Upper lobe of left lung (tissue), 6 donors: ENCODE measurements at regions not wholly inside any gene's neighbourhood (a gene's known extent, or its start where the extent isn't known, plus 50 kb on each side); places are given as distances from the start of the nearest gene placed in this dataset.
"Not testable (repeated sequence)": the region's sequence is repeated elsewhere in the genome, so short reads cannot be mapped to it uniquely, and the experiment has no call there.

Source experiments
- ATAC-seq, 2 donors: fragments of 200-7000 bp; cut with Tn5 transposase; one replicate each; pipeline ENCODE4 v1.9.1; 2022; ENCODE audit warnings: mild to moderate bottlenecking in 2 of 2, moderate library complexity in 2 of 2; ENCODE audit not compliant: low FRiP score in 2 of 2
- DNase-seq, 2 donors: peaks; one replicate each; pipeline ENCODE4 v3.0.0-alpha.2; 2019 to 2020
- H3K27ac ChIP-seq, 4 donors: fragments of 200-600 bp; sonication (generic); one replicate each; pipeline ENCODE4 v1.5.1; 2016 to 2019
- H3K27me3 ChIP-seq, 4 donors: fragments of 200-600 bp; sonication (generic); one replicate each; pipeline ENCODE4 v1.5.1; 2017 to 2019
- H3K36me3 ChIP-seq, 4 donors: fragments of 200-600 bp; sonication (generic); one replicate each; pipeline ENCODE4 v1.5.1; 2016 to 2019
- H3K4me1 ChIP-seq, 4 donors: fragments of 200-600 bp; sonication (generic); one replicate each; pipeline ENCODE4 v1.5.1; 2018 to 2019
- H3K4me3 ChIP-seq, 4 donors: fragments of 200-600 bp; sonication (generic); one replicate each; pipeline ENCODE4 v1.5.1; 2017 to 2019; ENCODE audit warnings: mild to moderate bottlenecking in 2 of 4, moderate library complexity in 1 of 4
- H3K9me3 ChIP-seq, 4 donors: fragments of 200-600 bp; sonication (generic); one replicate each; pipeline ENCODE4 v1.5.1; 2018 to 2019
- EP300 ChIP-seq, 4 donors: sonication (generic); formaldehyde crosslinking; IDR thresholded peaks; one replicate each; pipeline ENCODE4 v1.5.1; 2017; ENCODE audit warnings: antibody characterized with exemption in 4 of 4, control low read depth in 2 of 4
- POLR2A ChIP-seq, 4 donors: fragments of 450-650 bp; IDR thresholded peaks; one replicate each; pipeline ENCODE4 v1.5.1; 2016 to 2017; ENCODE audit warnings: antibody characterized with exemption in 4 of 4, mild to moderate bottlenecking in 2 of 4
- POLR2AphosphoS5 ChIP-seq, 2 donors: sonication (generic); formaldehyde crosslinking; IDR thresholded peaks; one replicate each; pipeline ENCODE4 v1.5.1; 2017; ENCODE audit warnings: antibody characterized with exemption in 2 of 2
- WGBS, 2 donors: methylation state at CpG; one replicate each; pipeline ENCODE4 v1.1.5; 2017 to 2018; 5-methylcytosine and 5-hydroxymethylcytosine counted together
- TF ChIP-seq, protein P1 (sequence below), 6 experiments: fragments of 450-650 bp in 4 of 6; fragments of 200-600 bp in 2 of 6; sonication (generic) in 2 of 6; IDR thresholded peaks; one replicate each; pipeline ENCODE4 v1.5.1; 2016 to 2019; ENCODE audit warnings: antibody characterized with exemption in 6 of 6
- donor health status: DM: no; HTN: no; CAD: no; lungs with moderate emphysema.
- donor health status: DM: no; HTN: yes; CAD: no; lungs with severe emphysema.

GRCh38 chr7:104074529-104074928 is 85.1 kb upstream of the RELN start:
- Histone ChIP-seq H3K9me3 (peaks cover 0 to 5% (median 0%) of the 10 kb centered on the region in 4 donors), H3K27me3 (no peaks in the 10 kb centered on the region), H3K4me3 (no peak overlapping the region), H3K4me1 (no peaks in the 10 kb centered on the region), H3K27ac (no peak overlapping the region), H3K36me3 (no peaks in the 10 kb centered on the region)
- 27 to 36% methylated on average over 1 of the region's 1 CpG for WGBS, 2 donors
- no peak for DNase-seq
- no peak for ATAC-seq
- TF ChIP-seq EP300 (IDR thresholded peaks at IDR 0.05) (no peak), POLR2A (IDR thresholded peaks at IDR 0.05) (no peak), POLR2AphosphoS5 (IDR thresholded peaks at IDR 0.05) (no peak)
- TF ChIP-seq, protein P1, sequence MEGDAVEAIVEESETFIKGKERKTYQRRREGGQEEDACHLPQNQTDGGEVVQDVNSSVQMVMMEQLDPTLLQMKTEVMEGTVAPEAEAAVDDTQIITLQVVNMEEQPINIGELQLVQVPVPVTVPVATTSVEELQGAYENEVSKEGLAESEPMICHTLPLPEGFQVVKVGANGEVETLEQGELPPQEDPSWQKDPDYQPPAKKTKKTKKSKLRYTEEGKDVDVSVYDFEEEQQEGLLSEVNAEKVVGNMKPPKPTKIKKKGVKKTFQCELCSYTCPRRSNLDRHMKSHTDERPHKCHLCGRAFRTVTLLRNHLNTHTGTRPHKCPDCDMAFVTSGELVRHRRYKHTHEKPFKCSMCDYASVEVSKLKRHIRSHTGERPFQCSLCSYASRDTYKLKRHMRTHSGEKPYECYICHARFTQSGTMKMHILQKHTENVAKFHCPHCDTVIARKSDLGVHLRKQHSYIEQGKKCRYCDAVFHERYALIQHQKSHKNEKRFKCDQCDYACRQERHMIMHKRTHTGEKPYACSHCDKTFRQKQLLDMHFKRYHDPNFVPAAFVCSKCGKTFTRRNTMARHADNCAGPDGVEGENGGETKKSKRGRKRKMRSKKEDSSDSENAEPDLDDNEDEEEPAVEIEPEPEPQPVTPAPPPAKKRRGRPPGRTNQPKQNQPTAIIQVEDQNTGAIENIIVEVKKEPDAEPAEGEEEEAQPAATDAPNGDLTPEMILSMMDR (IDR thresholded peaks at IDR 0.05): no peak

GRCh38 chr7:104071641-104072040 is 82.2 kb upstream of the RELN start:
- H3K27ac ChIP-seq, H3K27me3 ChIP-seq, H3K4me1 ChIP-seq, H3K36me3 ChIP-seq, ATAC-seq, H3K9me3 ChIP-seq, H3K4me3 ChIP-seq: not testable (repeated sequence)
- peak in 1 of 2 donors; percentile 77 for DNase-seq
- 96 to 97% methylated on average over 6 to 7 of the region's 25 CpGs for WGBS, 2 donors

DNA sequence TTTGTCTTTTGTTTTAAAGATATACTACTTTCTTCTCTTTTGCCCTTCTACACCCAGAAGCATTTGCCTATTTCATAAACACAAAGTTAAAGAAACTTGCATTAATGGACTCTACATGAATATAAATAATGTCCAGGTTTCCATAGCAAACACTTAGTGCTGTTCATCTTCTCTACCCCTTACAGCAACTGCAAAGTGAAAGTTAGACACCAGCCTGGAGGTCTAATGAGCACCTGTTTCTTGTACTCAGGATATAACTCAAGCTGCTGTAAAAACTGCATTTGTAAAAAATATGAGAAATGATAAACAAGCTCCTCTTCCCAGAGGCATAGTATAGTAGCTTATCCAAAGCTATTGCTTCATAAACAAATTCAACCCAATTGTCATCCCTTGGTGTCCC is 76.0 kb upstream of the RELN start:
- Histone ChIP-seq H3K4me3 (no peak overlapping the region), H3K9me3 (no peaks in the 10 kb centered on the region), H3K36me3 (no peaks in the 10 kb centered on the region), H3K4me1 (no peaks in the 10 kb centered on the region), H3K27me3 (no peaks in the 10 kb centered on the region), H3K27ac (no peak overlapping the region)
- DNase-seq (no peak), ATAC-seq (no peak)
- TF ChIP-seq EP300 (IDR thresholded peaks at IDR 0.05) (no peak), POLR2AphosphoS5 (IDR thresholded peaks at IDR 0.05) (no peak), POLR2A (IDR thresholded peaks at IDR 0.05) (no peak)
- TF ChIP-seq, protein P1 (IDR thresholded peaks at IDR 0.05): no peak

- TF ChIP-seq, protein P1 (IDR thresholded peaks at IDR 0.05): no peak
- TF ChIP-seq POLR2A (IDR thresholded peaks at IDR 0.05): no peak
- TF ChIP-seq POLR2AphosphoS5 (IDR thresholded peaks at IDR 0.05): no peak
- TF ChIP-seq EP300 (IDR thresholded peaks at IDR 0.05): no peak
- Histone ChIP-seq H3K4me3 (no peak overlapping the region), H3K9me3 (no peaks in the 10 kb centered on the region), H3K27me3 (no peaks in the 10 kb centered on the region), H3K27ac (no peak overlapping the region), H3K4me1 (no peaks in the 10 kb centered on the region), H3K36me3 (no peaks in the 10 kb centered on the region)
- DNase-seq (no peak), ATAC-seq (no peak)
- WGBS, 2 donors: 59 to 73% methylated on average over 1 of the region's 1 CpG
These were observed 75.5 kb upstream of the RELN start for GRCh38 chr7:104064969-104065387.

- not testable (repeated sequence) for H3K9me3 ChIP-seq, H3K4me3 ChIP-seq, H3K27ac ChIP-seq, H3K4me1 ChIP-seq, DNase-seq, ATAC-seq, H3K36me3 ChIP-seq, H3K27me3 ChIP-seq
- WGBS, 2 donors: 85 to 86% methylated on average over 2 of the region's 2 CpGs
These were observed 74.3 kb upstream of the RELN start for GRCh38 chr7:104063797-104064196.

- Histone ChIP-seq H3K4me3 (no peak overlapping the region), H3K27me3 (no peaks in the 10 kb centered on the region), H3K27ac (no peak overlapping the region), H3K4me1 (no peaks in the 10 kb centered on the region), H3K9me3 (no peaks in the 10 kb centered on the region), H3K36me3 (no peaks in the 10 kb centered on the region)
- TF ChIP-seq EP300 (IDR thresholded peaks at IDR 0.05): no peak
- TF ChIP-seq POLR2AphosphoS5 (IDR thresholded peaks at IDR 0.05): no peak
- ATAC-seq (no peak), DNase-seq (no peak)
These were observed 72.2 kb upstream of the RELN start for GRCh38 chr7:104061652-104062051.

- not testable (repeated sequence) for H3K27me3 ChIP-seq, H3K4me3 ChIP-seq, H3K4me1 ChIP-seq, ATAC-seq, H3K27ac ChIP-seq, H3K9me3 ChIP-seq, DNase-seq, H3K36me3 ChIP-seq
- WGBS, 2 donors: 81 to 83% methylated on average over 8 of the region's 8 CpGs
These were observed 70.4 kb upstream of the RELN start for GRCh38 chr7:104059837-104060236.
